HepG2 (cell line): ENCODE measurements at regions not wholly inside any gene's neighbourhood (a gene's known extent, or its start where the extent isn't known, plus 50 kb on each side); places are given as distances from the start of the nearest gene placed in this dataset.

Source experiments
- ATAC-seq: fragments of 200-7000 bp; cut with Tn5 transposase; 3 replicates; pipeline ENCODE4 v1.9.1; 2020; ENCODE audit warnings: mild to moderate bottlenecking, moderate library complexity
- BruUV-seq: library from RNA; stranded (reverse); fragments of 400-500 nt; replicated peaks from 2 replicates; lab custom pipeline; 2021; lab: Mats Ljungman, UMichigan
- CTCF ChIA-PET: fragments of 300-600 bp; formaldehyde crosslinking; extraction: SDS; loops from one replicate; lab custom pipeline; 2021; ENCODE audit warnings: low total read pairs, inconsistent platforms, low intra/inter-chr PET ratio; lab: Yijun Ruan, JAX
- POLR2A ChIA-PET: fragments of 350-600 bp; sonication (Branson Sonifier 250); formaldehyde crosslinking; loops from one replicate; lab custom pipeline; 2020; ENCODE audit warnings: antibody characterized with exemption, inconsistent platforms; lab: Yijun Ruan, JAX
- DNase-seq: peaks from one replicate; pipeline ENCODE4 v3.0.0-alpha.2; 2015; ENCODE audit warnings: low spot score
- FAIRE-seq: peaks from 3 replicates; lab custom pipeline; 2011; peaks lifted over from hg19 to GRCh38; lab: Jason Lieb, UNC
- H2AFZ ChIP-seq: one replicate; pipeline ENCODE4 v1.6.1; 2011; ENCODE audit warnings: low read length, inconsistent platforms
- H3K27ac ChIP-seq: fragments of 300-600 bp; 3 replicates; pipeline ENCODE4 v1.8.0; 2011; ENCODE audit warnings: mixed run types, mild to moderate bottlenecking, mixed read lengths, low read length, inconsistent platforms; ENCODE audit not compliant: insufficient read depth; ENCODE audit errors: extremely low read length
- H3K27me3 ChIP-seq, 2 experiments: fragments of 200-600 bp in 1 of 2; 2 replicates in 1 of 2; 3 replicates in 1 of 2; pipeline versions ENCODE4 v1.6.0 to v1.8.0; 2011; ENCODE audit warnings: low read length in 2 of 2, mild to moderate bottlenecking in 2 of 2, moderate library complexity in 2 of 2, inconsistent platforms in 1 of 2; ENCODE audit not compliant: insufficient read depth in 2 of 2, control insufficient read depth in 1 of 2
- H3K36me3 ChIP-seq, 2 experiments: fragments of 200-600 bp in 1 of 2; replicated peaks in 1 of 2; 2 replicates in 1 of 2; 3 replicates in 1 of 2; pipeline versions ENCODE4 v1.5.1 to v1.8.0; 2011; ENCODE audit warnings: low read length in 2 of 2, inconsistent platforms in 1 of 2; ENCODE audit not compliant: insufficient read depth in 2 of 2, control insufficient read depth in 1 of 2
- H3K4me1 ChIP-seq: 2 replicates; pipeline ENCODE4 v1.5.1; 2012; ENCODE audit warnings: low read length, inconsistent platforms; ENCODE audit not compliant: insufficient read depth
- H3K4me2 ChIP-seq: 2 replicates; pipeline ENCODE4 v1.6.0; 2011; ENCODE audit warnings: low read depth, low read length, inconsistent platforms
- H3K4me3 ChIP-seq, 3 experiments: fragments of 200-600 bp in 1 of 3; sonication (generic), shearing (Covaris generic) in 1 of 3; replicated peaks in 1 of 3; 2 replicates each; pipeline ENCODE4 v1.5.1; 2011 to 2016; ENCODE audit warnings: low read length in 3 of 3, inconsistent platforms in 2 of 3, low read depth in 2 of 3, mild to moderate bottlenecking in 2 of 3, control low read depth in 1 of 3, mixed read lengths in 1 of 3; ENCODE audit not compliant: insufficient read depth in 1 of 3
- H3K79me2 ChIP-seq: one replicate; pipeline ENCODE4 v1.6.1; 2011; ENCODE audit warnings: low read length, inconsistent platforms; ENCODE audit not compliant: insufficient read depth
- H3K9ac ChIP-seq: 2 replicates; pipeline ENCODE4 v1.6.0; 2011; ENCODE audit warnings: mild to moderate bottlenecking, low read depth, low read length, inconsistent platforms; ENCODE audit not compliant: insufficient read depth
- H3K9me3 ChIP-seq: 2 replicates; pipeline ENCODE4 v1.5.1; 2012; ENCODE audit warnings: mild to moderate bottlenecking, low read length
- H4K20me1 ChIP-seq: 2 replicates; pipeline ENCODE4 v1.6.0; 2011; ENCODE audit warnings: inconsistent platforms, mild to moderate bottlenecking, low read length, moderate library complexity; ENCODE audit not compliant: insufficient read depth
- ATF2 ChIP-seq: sonication (generic); formaldehyde crosslinking; IDR thresholded peaks from 2 replicates; pipeline ENCODE4 v1.4.0; 2020; ENCODE audit warnings: missing genetic modification reagents
- CTCF ChIP-seq: sonication (generic); formaldehyde crosslinking; IDR thresholded peaks from 2 replicates; pipeline ENCODE4 v1.5.0; 2020; ENCODE audit warnings: mild to moderate bottlenecking, missing genetic modification reagents, moderate library complexity
- E2F1 ChIP-seq: sonication (generic); formaldehyde crosslinking; IDR thresholded peaks from 2 replicates; pipeline ENCODE4 v1.5.0; 2020; ENCODE audit warnings: missing genetic modification reagents
- PCBP1 ChIP-seq: fragments of 200-400 bp; formaldehyde crosslinking; IDR thresholded peaks from 2 replicates; pipeline ENCODE4 v1.6.1; 2017; ENCODE audit warnings: mild to moderate bottlenecking, low read depth, low read length, borderline replicate concordance
- RXRB ChIP-seq: IDR thresholded peaks from 2 replicates; pipeline ENCODE4 v1.6.1; 2016; ENCODE audit warnings: borderline replicate concordance, missing genetic modification reagents, missing compliant biosample characterization
- SALL1 ChIP-seq: sonication (generic); formaldehyde crosslinking; IDR thresholded peaks from 2 replicates; pipeline ENCODE4 v1.8.0; 2022; ENCODE audit warnings: mild to moderate bottlenecking, missing genetic modification reagents
- SIN3B ChIP-seq: fragments of 150-350 bp; IDR thresholded peaks from 2 replicates; pipeline ENCODE4 v1.6.1; 2014; ENCODE audit warnings: low read length
- SOX5 ChIP-seq: IDR thresholded peaks from 2 replicates; pipeline ENCODE4 v1.6.1; 2016; ENCODE audit warnings: borderline replicate concordance
- STAG1 ChIP-seq: sonication (generic); formaldehyde crosslinking; IDR thresholded peaks from 2 replicates; pipeline ENCODE4 v1.4.0; 2020; ENCODE audit warnings: missing genetic modification reagents
- TCF7L2 ChIP-seq: IDR thresholded peaks from 2 replicates; pipeline ENCODE4 v1.6.1; 2011; ENCODE audit warnings: mild to moderate bottlenecking, low read depth, low read length, moderate library complexity
- ZBTB21 ChIP-seq: sonication (generic); formaldehyde crosslinking; IDR thresholded peaks from 2 replicates; pipeline ENCODE4 v1.4.0; 2020; ENCODE audit warnings: missing genetic modification reagents
- ZBTB25 ChIP-seq: IDR thresholded peaks from 2 replicates; pipeline ENCODE4 v1.6.1; 2018; ENCODE audit warnings: missing genetic modification reagents
- ZFP36 ChIP-seq: fragments of 150-350 bp; IDR thresholded peaks from 2 replicates; pipeline ENCODE4 v1.6.1; 2018; ENCODE audit warnings: borderline replicate concordance, low read length, low read depth; ENCODE audit not compliant: partially characterized antibody
- ZNF556 ChIP-seq: sonication (generic); formaldehyde crosslinking; IDR thresholded peaks from 2 replicates; pipeline ENCODE4 v1.4.0; 2020; ENCODE audit warnings: mild to moderate bottlenecking, missing genetic modification reagents, borderline replicate concordance
- WGBS: methylation state at CpG from one replicate; pipeline ENCODE4 v1.1.6; 2017; ENCODE audit warnings: low lambda C conversion rate; 5-methylcytosine and 5-hydroxymethylcytosine counted together
- in situ Hi-C: cut with HindIII; loops from 2 replicates; pipeline ENCODE4 v1.10.0; 2017; ENCODE audit warnings: low pct_unique_long_range_greater_than_20kb; ENCODE audit not compliant: extremely low pct_ligation_motif_present
- intact Hi-C: fragments of 100-400 bp; cut with micrococcal nuclease; formaldehyde crosslinking; loops from one replicate; pipeline ENCODE4 v1.10.0; 2022; ENCODE audit not compliant: unreplicated experiment

- H3K27me3 ChIP-seq: peaks cover 0 to 13% of the 10 kb centered on the region in 2 experiments; a peak in 3 of 5 replicates
- H3K4me2 ChIP-seq: no peak overlapping the region
- no peak for DNase-seq
- H3K9ac ChIP-seq: no peak overlapping the region
- H3K4me1 ChIP-seq: no peaks in the 10 kb centered on the region
- H3K36me3 ChIP-seq: no peaks in the 10 kb centered on the region
- H3K27ac ChIP-seq: no peak overlapping the region
- ChIA-PET CTCF (no interaction called here), POLR2A (no interaction called here)
- no peaks in the 10 kb centered on the region for H4K20me1 ChIP-seq
- intact Hi-C loops: no loop called here
- 10% methylated on average over 5 of the region's 6 CpGs for WGBS
- H3K9me3 ChIP-seq: no peaks in the 10 kb centered on the region
- no peak for FAIRE-seq
- H2AFZ ChIP-seq: no peak overlapping the region
- H3K4me3 ChIP-seq: no peak overlapping the region
- no TSS peak for BruUV-seq
- in situ Hi-C loops: no loop called here
- ATAC-seq: peak; percentile 65
- TF ChIP-seq RXRB (CRISPR knock-in tag) (no peak), SIN3B (no peak), SOX5 (CRISPR knock-in tag) (no peak), STAG1 (0 out of 2 replicates have a peak, but pooled peaks have one; percentile 6), ZBTB21 (CRISPR knock-in tag) (no peak), PCBP1 (no peak), CTCF (CRISPR knock-in tag) (0 out of 2 replicates have a peak, but pooled peaks have one; percentile 11)
- H3K79me2 ChIP-seq: no peaks in the 10 kb centered on the region
Measured at GRCh38 chr12:31215518-31216232, 110.3 kb downstream of the SINHCAF start.

GRCh38 chr12:31216479-31216878 lies 109.5 kb downstream of the SINHCAF start:
- no peaks in the 10 kb centered on the region for H3K4me1 ChIP-seq
- no TSS peak for BruUV-seq
- in situ Hi-C loops (no loop called here), intact Hi-C loops (no loop called here)
- no peaks in the 10 kb centered on the region for H3K36me3 ChIP-seq
- no peak overlapping the region for H3K27ac ChIP-seq
- no peaks in the 10 kb centered on the region for H4K20me1 ChIP-seq
- FAIRE-seq (no peak), ATAC-seq (no peak), DNase-seq (no peak)
- H3K4me2 ChIP-seq: no peak overlapping the region
- ChIA-PET CTCF (no interaction called here), POLR2A (no interaction called here)
- H3K27me3 ChIP-seq: peaks cover 0 to 13% of the 10 kb centered on the region in 2 experiments; a peak in 3 of 5 replicates
- no peak overlapping the region for H3K9ac ChIP-seq
- H3K9me3 ChIP-seq: no peaks in the 10 kb centered on the region
- H3K4me3 ChIP-seq: no peak overlapping the region
- no peak overlapping the region for H2AFZ ChIP-seq
- no peaks in the 10 kb centered on the region for H3K79me2 ChIP-seq
- 1% methylated on average over 2 of the region's 2 CpGs for WGBS
- TF ChIP-seq ZFP36: no peak
- TF ChIP-seq ZNF556: no peak
- TF ChIP-seq ZBTB25 (CRISPR knock-in tag): no peak
- TF ChIP-seq TCF7L2: no peak
- no peak for TF ChIP-seq SALL1
- TF ChIP-seq E2F1 (CRISPR knock-in tag): no peak
- TF ChIP-seq ATF2: no peak
